Stimulated activated CD8-positive, alpha-beta memory T cell treated with anti-CD3 and anti-CD28 coated beads, Interleukin-12 subunit alpha, Interleukin-12 subunit beta, amount 100 ng/mL, for 24 hours (primary cell): ENCODE measurements at regions not wholly inside any gene's neighbourhood (a gene's known extent, or its start where the extent isn't known, plus 50 kb on each side); places are given as distances from the start of the nearest gene placed in this dataset.
"Not testable (repeated sequence)": the region's sequence is repeated elsewhere in the genome, so short reads cannot be mapped to it uniquely, and the experiment has no call there.

Source experiments
- DNase-seq: peaks from one replicate; pipeline ENCODE4 v3.0.0-alpha.2; 2020; ENCODE audit errors: extremely low read depth

DNA sequence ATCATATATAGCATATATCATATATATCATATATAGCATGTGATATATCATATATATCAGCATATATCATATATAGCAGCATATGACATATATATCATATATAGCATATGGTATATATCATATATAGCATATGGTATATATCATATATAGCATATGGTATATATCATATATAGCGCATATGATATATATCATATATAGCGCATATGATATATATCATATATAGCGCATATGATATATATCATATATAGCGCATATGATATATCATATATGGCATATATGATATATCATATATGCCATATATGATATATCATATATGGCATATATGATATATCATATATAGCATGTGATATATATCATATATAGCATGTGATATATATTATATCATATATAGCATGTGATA lies 680.4 kb upstream of the HS3ST1 start:
- DNase-seq = not testable (repeated sequence)

DNA sequence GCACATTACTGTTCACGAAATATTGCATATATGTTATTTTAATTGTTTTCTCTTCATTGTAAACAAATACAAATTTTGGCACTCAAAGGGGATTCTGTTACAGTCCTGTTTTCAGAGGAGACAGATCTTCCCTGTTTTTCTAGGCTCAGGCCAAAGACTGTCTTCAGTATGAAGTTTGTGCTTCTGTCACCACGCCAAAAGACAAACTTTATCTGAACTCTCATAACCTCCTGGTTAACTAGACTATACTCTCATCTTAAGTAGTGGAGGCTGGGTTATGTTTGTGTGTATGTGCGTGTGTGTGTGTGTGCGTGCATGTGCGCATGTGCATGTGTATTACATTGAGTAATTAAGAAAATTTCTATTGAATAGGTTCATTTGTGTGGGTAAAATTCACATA lies 676.8 kb upstream of the HS3ST1 start:
- DNase-seq = no peak

DNA sequence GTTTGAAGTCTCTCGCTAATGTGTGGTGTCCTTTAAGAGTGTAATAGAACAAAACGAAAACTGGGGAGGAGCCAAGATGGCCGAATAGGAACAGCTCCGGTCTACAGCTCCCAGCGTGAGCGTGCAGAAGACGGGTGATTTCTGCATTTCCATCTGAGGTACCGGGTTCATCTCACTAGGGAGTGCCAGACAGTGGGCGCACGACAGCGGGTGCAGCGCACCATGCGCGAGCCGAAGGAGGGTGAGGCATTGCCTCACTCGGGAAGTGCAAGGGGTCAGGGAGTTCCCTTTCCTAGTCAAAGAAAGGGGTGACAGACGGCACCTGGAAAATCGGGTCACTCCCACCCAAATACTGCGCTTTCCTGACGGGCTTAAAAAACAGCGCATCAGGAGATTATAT lies 661.2 kb upstream of the HS3ST1 start:
- DNase-seq = not testable (repeated sequence)

DNA sequence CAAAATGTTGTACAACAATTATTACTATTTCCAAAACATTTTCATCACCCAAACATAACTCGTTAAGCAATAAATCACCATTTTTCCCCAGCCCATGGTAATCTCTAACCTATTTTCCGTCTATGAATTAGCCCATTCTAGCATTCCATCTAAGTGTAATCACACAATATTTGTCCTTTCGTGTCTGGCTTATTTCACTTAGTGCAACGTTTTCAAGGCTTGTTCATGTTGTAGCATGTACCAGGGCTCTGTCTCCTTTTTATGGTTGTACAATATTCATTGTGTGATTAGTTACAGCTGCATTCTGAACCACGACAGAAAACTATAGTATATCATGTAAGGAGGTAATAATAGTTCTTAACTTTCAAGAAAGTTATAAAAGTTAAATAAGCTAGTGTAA lies 656.0 kb upstream of the HS3ST1 start:
- no peak for DNase-seq

DNA sequence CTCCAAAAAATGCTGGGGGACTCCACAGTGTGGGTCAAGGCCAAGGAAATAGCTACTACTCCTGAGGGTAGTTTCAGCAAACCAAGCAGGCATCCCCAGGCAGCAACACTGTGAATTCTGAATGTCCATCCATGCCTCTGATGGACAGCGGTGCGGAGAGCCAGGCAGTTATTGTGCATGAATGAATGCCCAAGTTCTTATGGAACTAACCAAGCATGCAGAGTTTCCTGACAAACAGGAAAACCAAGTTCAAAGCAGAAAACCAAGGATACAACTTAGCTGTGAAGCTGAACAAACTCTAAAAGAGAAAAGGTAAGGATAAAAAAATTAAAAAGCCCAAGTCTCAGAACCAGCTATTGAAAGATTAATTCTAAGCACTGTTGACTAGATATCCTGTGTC lies 642.6 kb upstream of the HS3ST1 start:
- DNase-seq = no peak

DNA sequence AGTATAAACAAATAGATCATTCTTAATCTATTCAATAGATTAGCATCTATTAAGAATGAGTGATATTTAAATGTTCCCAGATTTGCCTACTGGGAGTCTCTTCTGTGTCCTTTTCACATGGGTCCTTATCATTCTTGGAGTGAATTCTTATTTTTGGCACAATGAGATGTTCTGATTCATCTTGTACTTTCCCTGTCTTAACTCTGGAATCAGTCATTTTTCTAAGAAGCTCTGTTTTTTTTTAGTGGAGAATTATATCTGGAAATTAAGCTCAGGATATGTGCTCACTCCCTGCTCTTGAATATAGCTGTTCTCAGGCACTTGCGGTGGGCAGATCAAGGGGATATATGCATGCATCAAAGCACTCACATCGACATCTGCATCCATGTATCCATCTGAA lies 625.3 kb upstream of the HS3ST1 start:
- DNase-seq = no peak

DNA sequence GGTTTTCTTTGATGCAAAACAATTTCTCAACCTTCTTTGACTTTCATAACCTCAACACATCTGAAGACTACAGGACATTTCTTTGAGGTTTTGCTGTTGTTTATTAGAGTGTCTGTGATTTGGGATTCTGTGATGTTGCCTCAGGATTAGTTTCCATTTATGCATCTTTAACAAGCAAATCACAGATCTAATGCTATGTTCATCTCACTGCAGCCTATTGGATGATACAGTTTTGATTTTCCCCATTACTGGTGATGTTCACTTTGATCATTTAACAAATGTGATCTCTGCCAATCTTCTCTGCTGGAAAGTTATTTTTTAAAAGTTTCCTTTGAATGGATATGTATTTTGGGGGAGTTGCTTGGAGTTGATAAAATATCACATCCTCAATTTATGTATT lies 624.9 kb upstream of the HS3ST1 start:
- DNase-seq = no peak

DNA sequence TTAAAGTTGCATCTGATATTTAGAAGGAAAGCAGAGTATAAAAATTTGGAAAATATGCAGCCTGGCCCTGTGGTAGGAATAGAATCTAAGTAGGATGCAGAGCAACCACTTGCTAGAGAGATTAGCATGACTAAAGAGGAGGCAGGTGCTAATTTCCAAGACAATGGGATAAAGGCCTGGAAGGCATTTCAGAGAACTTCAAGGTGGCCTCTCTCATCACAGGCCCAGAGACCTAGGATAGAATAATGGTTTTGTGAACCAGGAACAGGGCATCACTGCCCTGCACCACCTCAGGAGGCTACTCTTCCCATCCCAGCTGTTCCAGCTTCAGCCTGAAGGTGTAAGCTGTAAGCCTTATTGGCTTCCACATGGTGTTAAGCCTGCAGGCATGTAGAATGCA lies 621.7 kb upstream of the HS3ST1 start:
- DNase-seq = no peak

DNA sequence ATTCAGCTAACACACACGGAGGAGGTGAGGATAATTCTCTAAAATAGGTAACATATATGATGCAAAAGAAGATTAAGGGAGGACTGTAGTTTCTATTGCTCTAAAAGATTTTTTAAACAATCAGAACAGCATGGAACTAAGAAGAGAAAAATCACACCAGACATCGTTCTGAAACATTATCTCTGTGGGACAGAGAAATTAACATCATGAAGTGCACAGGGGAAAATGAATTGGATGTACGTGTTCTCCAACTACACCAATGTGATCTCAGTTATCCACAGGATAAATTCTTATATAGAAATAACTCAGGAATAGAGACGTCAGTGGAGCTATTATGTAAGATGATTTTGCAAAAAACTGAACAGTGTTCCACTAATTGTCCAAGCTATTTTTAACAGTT lies 614.1 kb upstream of the HS3ST1 start:
- no peak for DNase-seq

DNA sequence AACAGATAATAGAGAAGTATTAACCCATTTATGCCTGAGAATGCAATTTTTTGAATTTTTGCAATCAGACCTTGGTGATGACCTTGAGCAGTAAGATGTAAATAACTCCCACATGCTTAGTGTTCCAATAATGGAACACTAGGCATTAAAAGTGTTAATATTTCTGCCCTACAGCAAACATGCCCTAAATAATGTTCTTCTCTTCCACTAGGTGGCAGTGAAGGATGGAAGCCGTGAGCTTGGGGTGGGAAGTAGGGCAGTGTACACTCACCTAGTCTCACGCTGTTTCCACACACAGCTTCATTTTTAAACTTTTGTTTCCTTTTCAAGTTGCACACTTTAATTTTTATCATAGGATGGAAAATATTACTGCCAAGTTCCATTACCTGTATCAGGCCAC lies 613.1 kb upstream of the HS3ST1 start:
- no peak for DNase-seq

DNA sequence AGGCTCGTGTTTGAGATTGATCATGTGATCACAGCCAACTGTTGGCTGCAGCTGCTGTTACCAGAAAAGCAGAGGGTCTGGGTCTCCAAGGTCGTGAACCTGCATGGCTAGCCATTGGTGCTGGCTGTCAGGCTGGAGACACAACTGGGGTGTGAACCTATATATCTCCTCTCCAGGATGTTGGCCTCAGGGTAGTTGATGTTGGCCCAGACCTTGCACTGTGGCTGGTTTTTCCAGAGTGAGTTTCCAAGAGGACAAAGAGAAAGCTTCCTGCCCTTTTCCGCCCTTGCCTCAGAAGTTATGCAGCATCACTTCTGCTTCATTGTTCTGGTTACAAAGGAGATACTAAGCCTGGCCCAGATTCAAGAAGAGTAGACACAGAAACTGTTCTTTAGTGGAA lies 607.8 kb upstream of the HS3ST1 start:
- no peak for DNase-seq

DNA sequence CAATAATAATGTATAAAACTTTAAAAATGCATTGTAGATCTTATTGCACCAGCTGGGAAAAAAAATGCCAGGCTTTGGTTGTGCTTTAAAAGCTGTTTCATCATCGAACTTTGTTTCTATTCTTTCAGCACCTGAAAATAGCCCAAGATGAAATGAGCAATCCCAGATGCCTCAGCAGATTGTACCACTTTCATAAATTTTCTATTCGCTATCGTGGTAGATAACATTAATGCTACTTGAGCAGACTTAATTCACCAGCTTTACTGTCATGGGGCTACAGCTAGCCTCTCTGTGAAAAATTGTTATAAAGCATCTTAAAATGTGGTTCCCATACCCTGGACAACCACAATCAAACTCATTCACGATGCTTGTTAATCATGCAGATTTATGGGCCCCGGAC lies 599.6 kb upstream of the HS3ST1 start:
- no peak for DNase-seq

DNA sequence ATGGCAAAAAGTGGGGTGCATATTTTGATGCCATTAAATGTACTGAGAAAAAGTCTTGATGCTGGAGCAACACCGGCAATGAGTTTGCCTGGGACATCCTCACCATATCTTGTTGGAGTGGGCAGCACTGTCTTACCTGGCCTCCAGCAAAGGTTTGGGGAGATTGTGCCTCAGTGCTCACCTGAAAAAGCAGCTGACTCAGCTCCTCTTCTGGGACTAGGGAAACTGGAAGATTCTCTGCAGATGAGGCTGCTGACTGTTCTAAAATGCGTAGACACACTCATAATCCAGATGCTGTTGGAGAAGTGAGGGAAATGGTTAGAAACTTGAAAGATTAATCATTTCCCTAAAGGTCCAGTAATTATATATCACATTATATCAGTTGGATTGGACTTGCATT lies 593.7 kb upstream of the HS3ST1 start:
- no peak for DNase-seq

DNA sequence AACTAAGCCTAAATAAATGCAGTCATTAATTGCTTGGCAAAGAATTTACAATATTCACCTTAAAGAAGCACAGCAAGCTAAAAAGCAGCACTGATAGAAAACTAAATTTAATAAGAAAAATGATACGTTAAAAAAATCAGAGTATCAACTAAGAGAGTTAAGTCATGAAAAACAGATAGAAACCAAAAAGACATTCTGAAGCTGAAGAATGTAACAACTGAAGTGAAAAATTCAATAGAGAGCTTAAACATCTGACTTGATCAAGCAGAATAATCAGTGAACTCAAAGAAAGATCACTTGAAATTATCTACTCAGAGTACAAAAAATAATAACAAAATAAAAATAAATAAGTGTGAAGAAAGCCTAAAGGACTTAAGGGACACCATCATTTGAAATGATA lies 588.0 kb upstream of the HS3ST1 start:
- DNase-seq = no peak

DNA sequence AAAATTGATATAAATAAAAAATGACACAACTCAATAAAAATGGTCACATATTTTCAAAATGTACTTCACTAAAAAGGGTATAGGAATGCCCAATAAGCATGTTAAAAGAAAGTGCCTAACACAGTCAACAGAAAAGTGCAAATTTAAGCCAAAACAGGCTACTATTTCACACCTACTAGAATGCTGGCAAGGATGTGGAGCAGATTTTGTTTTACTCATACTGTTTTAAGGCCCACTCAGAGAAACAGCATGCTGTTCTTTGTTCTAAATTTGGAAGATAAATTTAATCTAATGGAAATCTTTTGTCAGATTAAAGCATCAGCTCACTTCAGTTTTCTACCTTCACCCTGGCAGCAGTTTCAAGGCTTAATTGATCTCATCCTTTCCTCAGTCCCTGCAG lies 576.8 kb upstream of the HS3ST1 start:
- DNase-seq = no peak

DNA sequence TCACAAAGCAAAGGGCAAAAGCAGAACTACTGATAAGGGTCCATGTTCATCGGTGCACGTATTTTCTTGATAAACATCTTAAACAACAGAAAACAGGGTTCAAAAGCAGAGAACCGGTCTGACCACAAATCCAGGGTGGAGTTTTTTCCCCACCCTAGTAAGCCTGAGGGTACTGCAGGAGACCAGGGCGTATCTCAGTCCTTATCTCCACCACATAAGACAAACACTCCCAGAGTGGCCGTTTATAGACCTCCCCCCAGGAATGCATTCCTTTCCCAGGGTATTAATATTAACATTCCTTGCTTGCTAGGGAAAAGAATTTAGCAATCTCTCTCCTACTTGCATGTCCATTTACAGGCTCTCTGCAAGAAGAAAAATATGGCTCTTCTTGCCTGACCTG lies 567.9 kb upstream of the HS3ST1 start:
- not testable (repeated sequence) for DNase-seq

DNA sequence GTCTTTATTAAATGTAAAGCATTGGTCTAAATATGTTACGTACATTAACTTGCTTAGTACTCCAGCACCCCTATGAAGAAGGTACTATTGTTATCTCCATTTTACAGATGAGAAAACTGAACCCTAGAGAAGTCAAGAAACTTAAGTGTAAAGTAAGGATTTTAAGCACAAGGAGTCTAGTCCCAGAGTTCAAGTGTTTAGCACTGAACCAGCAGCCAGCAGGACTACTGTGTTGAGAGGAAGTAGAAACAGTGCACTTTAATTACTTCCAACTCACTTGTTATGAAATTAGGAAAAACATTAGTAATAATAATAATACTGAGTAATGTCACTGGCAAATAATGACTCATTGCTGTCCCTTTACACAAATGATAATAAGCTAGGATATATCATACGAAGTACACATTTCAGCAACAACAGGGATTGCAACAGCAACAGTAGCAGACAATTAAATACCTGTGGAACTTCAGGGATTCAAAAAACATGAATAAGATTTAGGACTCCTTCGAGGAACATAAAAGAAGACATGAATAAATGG lies 548.1 kb upstream of the HS3ST1 start:
- DNase-seq = no peak

DNA sequence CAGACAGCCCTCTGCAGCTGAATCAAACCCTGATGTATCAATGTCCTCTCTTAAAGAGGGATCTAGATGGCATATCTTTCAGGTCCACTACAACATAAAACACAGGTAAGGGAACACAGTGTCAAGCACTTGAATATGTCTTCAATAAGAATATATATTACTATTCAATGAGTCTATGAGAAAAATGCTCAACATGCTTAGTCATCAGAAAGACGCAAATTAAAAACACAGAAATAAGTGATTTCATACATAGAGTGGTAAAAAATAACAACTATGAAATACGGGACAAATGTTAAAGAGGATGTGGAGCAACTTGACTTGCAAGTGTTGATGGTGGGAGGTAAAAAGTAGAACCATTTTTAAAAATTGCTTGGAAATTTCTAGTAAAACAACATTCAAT lies 544.6 kb upstream of the HS3ST1 start:
- no peak for DNase-seq

DNA sequence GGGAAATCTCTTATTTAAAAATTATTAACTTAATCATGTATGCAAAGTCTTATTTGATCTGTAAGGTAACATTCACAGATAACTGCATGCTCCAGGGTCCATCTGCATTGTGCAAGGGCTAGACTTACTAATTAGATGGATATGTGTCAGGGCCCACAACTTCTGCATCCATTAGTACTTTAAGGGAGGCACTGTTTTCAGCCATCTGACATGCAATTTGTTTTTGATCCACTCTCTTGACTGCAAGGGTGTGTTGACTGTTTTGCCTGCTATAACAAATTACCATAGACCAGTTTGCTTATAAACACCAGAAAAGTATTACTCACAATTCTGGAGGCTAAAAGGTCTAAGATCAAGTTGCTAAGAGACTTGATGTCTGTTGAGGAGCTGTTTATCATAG lies 542.1 kb upstream of the HS3ST1 start:
- no peak for DNase-seq

DNA sequence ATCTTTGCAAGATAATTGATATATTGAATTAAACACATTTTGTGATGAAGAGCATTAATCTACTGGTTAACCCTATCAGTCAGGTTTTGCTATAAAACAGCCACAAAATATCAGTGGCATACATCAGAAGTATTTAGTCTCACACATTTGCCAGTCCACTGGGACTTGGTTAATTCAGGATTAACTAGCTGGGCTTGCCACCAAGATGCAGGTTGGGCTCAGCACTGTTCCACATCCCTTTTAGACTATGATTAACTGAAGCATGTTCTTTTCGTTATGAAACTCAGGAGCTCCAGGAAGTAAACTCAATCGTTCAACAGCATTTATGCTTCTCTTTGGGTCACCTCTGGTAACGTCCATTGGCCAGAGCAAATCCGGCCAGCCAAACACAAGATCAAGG lies 538.1 kb upstream of the HS3ST1 start:
- DNase-seq = no peak

DNA sequence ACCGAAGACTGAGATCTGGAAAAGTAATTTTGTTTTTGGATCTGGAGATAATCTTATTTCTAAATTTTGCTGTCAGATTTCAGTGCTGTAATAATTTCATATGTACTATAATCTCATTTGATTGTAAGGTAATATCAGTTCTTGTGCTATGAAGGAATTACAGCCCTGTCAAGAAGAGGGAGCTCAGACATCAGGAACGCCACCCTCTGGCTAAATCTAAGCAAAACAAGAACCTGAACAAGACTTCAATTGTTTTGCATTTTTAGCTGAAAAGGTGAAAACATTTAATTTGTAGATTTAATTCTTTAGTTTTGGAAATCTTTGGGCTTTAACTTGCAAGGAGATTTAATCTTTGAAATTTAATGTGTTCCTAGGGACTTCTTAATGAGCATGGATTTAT lies 525.4 kb upstream of the HS3ST1 start:
- DNase-seq = no peak

DNA sequence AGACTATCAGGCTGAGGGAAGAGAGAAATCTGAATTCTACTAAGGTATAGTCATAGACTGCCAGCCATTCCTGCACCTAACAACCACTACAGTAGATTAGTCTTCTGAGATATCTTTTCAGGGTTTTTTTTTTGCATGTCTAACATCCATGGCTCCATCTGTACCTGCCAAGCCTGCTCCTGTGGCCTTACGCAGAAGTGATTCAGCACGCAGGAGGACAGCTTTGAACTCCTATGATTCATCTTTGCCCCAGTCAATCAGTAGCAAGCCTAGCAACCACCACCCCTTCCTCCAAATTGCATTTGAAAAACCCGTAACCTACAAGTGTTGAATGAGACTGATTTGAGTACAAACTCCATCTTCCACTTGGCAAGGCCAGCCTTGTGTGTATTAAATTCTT lies 520.7 kb upstream of the HS3ST1 start:
- no peak for DNase-seq

DNA sequence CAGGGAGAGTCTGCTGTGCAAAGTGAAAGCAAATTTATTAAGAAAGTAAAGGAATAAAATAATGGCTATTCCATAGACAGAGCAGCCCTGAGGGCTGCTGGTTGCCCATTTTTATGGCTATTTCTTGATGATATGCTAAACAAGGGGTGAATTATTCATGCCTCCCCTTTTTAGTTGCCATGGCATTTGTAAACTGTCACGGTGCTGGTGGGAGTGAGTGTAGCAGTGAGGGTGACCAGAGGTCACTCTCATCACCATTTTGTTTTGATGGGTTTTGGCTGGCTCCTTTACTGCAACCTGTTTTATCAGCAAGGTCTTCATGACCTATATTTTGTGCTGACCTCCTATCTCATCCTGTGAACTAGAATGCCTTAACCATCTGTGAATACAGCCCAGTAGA lies 518.9 kb upstream of the HS3ST1 start:
- not testable (repeated sequence) for DNase-seq

DNA sequence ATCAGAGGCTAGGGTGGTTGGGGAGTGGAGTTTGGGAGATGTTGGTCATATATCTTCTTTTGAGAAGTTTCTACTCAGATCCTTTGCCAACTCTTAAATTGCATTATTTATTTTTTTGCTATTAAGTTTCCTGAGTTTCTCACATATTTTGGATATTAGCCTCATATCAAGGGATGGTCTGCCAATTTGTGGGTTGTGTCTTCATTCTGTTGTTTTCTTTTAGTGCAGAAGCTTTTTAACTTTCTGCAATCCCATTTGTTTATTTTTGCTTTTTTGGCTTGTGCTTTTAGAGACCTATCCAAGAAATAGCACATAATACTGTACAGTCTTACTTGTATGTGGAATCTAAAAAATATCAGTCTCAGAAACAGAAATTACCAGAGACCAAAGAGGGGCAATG lies 509.2 kb upstream of the HS3ST1 start:
- DNase-seq = no peak

DNA sequence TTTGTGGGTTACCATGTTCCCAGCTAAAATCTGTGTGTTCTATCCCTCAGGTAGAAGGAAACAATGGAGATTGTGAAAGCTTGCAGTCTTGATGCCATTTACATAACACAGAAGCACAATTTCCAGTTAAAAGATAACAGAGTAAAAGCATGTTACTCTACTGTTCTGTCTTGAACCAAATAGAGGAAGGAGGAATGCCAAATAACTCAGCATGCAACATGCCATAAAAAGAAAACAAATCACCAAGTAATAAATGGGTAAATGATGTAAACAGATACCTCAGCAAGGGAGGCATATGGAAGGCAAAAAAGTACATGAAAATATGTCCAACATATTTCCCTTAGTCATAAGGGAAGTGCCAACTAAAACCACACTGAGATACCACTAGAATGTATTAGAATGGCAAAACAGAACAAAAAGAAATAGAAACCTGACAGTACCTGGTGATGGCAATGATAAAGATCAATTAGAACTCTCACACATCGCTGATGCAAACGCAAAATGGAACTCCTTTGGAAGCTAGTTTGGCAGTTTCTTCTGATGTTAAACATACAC lies 502.6 kb upstream of the HS3ST1 start:
- DNase-seq = no peak
